ENCODE measurements at regions not wholly inside any gene's neighbourhood (a gene's known extent, or its start where the extent isn't known, plus 50 kb on each side); places are given as distances from the start of the nearest gene placed in this dataset.
"Not testable (repeated sequence)": the region's sequence is repeated elsewhere in the genome, so short reads cannot be mapped to it uniquely, and the experiment has no call there.

DNA sequence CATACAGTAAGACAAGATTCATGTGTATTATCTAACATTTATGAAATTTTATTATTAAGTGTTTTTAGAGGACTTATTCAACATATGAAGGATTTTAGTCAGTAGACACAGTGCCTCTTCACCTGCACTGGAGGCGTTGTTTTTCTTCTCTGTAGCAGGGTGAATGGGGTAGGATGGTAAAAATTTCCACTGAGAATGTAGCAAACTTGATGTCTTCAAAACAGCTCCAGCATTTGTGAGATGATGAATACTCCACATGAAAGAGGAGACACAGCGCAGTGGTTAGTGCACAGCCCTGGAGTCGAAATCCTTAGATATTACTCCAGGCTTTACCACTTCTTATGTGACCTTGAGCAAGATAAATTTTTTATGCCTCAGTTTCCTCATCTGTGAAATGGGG is 110.5 kb upstream of the AHI1 start:
- Histone ChIP-seq H3K4me2 (ENCODE audit: extremely low read depth, insufficient read depth, low read length) (no peak overlapping the region), H3K9ac (ENCODE audit: insufficient read depth, low read length) (no peak overlapping the region), H3K79me2 (ENCODE audit: control insufficient read depth, insufficient read depth, low read length) (no peaks in the 10 kb centered on the region), H3K4me1 (ENCODE audit: control insufficient read depth, extremely low read depth, insufficient read depth, low read length) (no peaks in the 10 kb centered on the region), H3K27ac (ENCODE audit: insufficient read depth, low read length) (no peak overlapping the region), H3K36me3 (ENCODE audit: control insufficient read depth, insufficient read depth, low read length) (no peaks in the 10 kb centered on the region), H3K27me3 (ENCODE audit: control insufficient read depth, insufficient read depth, low read length) (no peaks in the 10 kb centered on the region), H4K20me1 (ENCODE audit: control insufficient read depth, extremely low read depth, insufficient read depth, low read length) (no peaks in the 10 kb centered on the region), H2AFZ (ENCODE audit: low read length) (no peak overlapping the region), H3K9me3 (ENCODE audit: control insufficient read depth, insufficient read depth, low read depth, low read length) (no peaks in the 10 kb centered on the region), H3K4me3 (replicated peaks in 1 of 4; ENCODE audit: control extremely low read depth in 1 of 4, insufficient read depth in 1 of 4, low read depth in 3 of 4, low read length in 4 of 4) (no peak overlapping the region)
- TF ChIP-seq, protein P1, sequence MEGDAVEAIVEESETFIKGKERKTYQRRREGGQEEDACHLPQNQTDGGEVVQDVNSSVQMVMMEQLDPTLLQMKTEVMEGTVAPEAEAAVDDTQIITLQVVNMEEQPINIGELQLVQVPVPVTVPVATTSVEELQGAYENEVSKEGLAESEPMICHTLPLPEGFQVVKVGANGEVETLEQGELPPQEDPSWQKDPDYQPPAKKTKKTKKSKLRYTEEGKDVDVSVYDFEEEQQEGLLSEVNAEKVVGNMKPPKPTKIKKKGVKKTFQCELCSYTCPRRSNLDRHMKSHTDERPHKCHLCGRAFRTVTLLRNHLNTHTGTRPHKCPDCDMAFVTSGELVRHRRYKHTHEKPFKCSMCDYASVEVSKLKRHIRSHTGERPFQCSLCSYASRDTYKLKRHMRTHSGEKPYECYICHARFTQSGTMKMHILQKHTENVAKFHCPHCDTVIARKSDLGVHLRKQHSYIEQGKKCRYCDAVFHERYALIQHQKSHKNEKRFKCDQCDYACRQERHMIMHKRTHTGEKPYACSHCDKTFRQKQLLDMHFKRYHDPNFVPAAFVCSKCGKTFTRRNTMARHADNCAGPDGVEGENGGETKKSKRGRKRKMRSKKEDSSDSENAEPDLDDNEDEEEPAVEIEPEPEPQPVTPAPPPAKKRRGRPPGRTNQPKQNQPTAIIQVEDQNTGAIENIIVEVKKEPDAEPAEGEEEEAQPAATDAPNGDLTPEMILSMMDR (conservative IDR thresholded peaks at IDR 0.05 in 1 of 2, IDR thresholded peaks at IDR 0.05 in 1 of 2; ENCODE audit: low read depth in 1 of 2, low read length in 2 of 2), result no peak
- DNase-seq (ENCODE audit: low read depth in 2 of 2), result no peak

DNA sequence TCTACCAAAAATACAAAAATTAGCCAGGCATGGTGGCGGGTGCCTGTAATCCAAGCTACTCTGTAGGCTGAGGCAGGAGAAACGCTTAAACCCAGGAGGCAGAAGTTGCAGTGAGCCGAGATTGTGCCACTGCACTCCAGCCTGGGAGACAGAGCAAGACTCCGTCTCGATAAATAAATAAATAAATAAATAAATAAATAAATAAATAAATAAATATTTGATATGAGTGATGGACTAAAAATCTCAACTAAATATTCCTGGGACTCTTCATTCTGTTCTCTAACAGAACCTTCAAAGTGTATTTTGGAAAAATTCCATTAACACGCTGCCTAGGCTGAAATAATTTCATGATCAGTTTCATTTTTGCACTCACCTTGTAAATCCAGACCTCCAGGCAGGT is 112.7 kb upstream of the AHI1 start:
- not testable (repeated sequence) for H3K36me3 ChIP-seq (ENCODE audit: control insufficient read depth, insufficient read depth, low read length); H3K27me3 ChIP-seq (ENCODE audit: control insufficient read depth, insufficient read depth, low read length); H3K9ac ChIP-seq (ENCODE audit: insufficient read depth, low read length); H3K9me3 ChIP-seq (ENCODE audit: control insufficient read depth, insufficient read depth, low read depth, low read length); DNase-seq (ENCODE audit: low read depth in 2 of 2); H4K20me1 ChIP-seq (ENCODE audit: control insufficient read depth, extremely low read depth, insufficient read depth, low read length); H3K27ac ChIP-seq (ENCODE audit: insufficient read depth, low read length); H2AFZ ChIP-seq (ENCODE audit: low read length); H3K4me1 ChIP-seq (ENCODE audit: control insufficient read depth, extremely low read depth, insufficient read depth, low read length); H3K4me3 ChIP-seq (replicated peaks in 1 of 4; ENCODE audit: control extremely low read depth in 1 of 4, insufficient read depth in 1 of 4, low read depth in 3 of 4, low read length in 4 of 4); H3K4me2 ChIP-seq (ENCODE audit: extremely low read depth, insufficient read depth, low read length); H3K79me2 ChIP-seq (ENCODE audit: control insufficient read depth, insufficient read depth, low read length)

DNA sequence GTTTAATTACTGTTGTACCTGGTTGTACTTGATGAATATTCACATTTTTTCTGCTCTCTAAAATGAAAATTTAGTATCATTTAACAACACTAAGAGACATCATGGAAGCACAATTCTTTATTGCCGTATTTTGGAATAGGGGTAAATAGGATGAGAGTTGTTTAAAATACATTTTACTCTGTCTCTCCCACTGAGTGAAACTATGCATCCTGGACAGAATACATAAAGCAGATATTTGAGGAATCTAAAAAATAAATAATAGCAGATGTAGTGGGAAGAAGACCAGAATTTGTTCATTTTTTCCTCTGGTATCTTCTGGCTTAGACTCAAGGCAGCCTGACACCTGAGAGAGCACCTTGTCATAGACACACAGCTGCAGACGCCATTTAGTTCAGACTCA is 119.1 kb upstream of the AHI1 start:
- H4K20me1 ChIP-seq (ENCODE audit: control insufficient read depth, extremely low read depth, insufficient read depth, low read length), result no peaks in the 10 kb centered on the region
- H3K36me3 ChIP-seq (ENCODE audit: control insufficient read depth, insufficient read depth, low read length), result no peaks in the 10 kb centered on the region
- H3K27ac ChIP-seq (ENCODE audit: insufficient read depth, low read length), result no peak overlapping the region
- H3K9ac ChIP-seq (ENCODE audit: insufficient read depth, low read length), result no peak overlapping the region
- DNase-seq (ENCODE audit: low read depth in 2 of 2), result no peak
- no peaks in the 10 kb centered on the region for H3K9me3 ChIP-seq (ENCODE audit: control insufficient read depth, insufficient read depth, low read depth, low read length)
- no peaks in the 10 kb centered on the region for H3K79me2 ChIP-seq (ENCODE audit: control insufficient read depth, insufficient read depth, low read length)
- TF ChIP-seq, protein P1 (conservative IDR thresholded peaks at IDR 0.05 in 1 of 2, IDR thresholded peaks at IDR 0.05 in 1 of 2; ENCODE audit: low read depth in 1 of 2, low read length in 2 of 2), result no peak
- TF ChIP-seq EZH2 (IDR thresholded peaks at IDR 0.05; ENCODE audit: low read length, missing control alignments), result no peak
- no peak overlapping the region for H2AFZ ChIP-seq (ENCODE audit: low read length)
- H3K4me1 ChIP-seq (ENCODE audit: control insufficient read depth, extremely low read depth, insufficient read depth, low read length), result no peaks in the 10 kb centered on the region
- no peak overlapping the region for H3K4me2 ChIP-seq (ENCODE audit: extremely low read depth, insufficient read depth, low read length)
- no peaks in the 10 kb centered on the region for H3K27me3 ChIP-seq (ENCODE audit: control insufficient read depth, insufficient read depth, low read length)
- no peak overlapping the region for H3K4me3 ChIP-seq (replicated peaks in 1 of 4; ENCODE audit: control extremely low read depth in 1 of 4, insufficient read depth in 1 of 4, low read depth in 3 of 4, low read length in 4 of 4)

DNA sequence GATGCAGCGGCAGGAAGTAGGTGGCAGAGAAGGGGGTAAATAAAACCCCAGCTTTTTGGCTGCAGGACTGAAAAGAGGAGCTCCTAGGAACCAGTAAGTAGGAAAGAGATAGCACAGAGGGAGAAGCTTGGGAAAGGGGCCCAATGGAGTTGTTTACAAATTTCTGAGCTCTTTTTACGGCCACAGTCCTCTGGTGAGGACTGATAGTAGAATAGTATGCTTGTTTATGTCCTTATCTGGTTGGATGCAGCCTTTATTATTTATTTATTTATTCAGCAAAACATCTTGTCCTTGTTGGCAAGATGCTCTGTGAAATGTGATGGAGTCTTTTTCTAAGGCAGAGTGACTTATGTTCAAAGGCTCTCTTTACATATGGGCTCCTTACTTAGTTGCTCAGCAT is 119.7 kb upstream of the AHI1 start:
- Histone ChIP-seq H4K20me1 (ENCODE audit: control insufficient read depth, extremely low read depth, insufficient read depth, low read length) (no peaks in the 10 kb centered on the region), H2AFZ (ENCODE audit: low read length) (no peak overlapping the region), H3K4me3 (replicated peaks in 1 of 4; ENCODE audit: control extremely low read depth in 1 of 4, insufficient read depth in 1 of 4, low read depth in 3 of 4, low read length in 4 of 4) (no peak overlapping the region), H3K79me2 (ENCODE audit: control insufficient read depth, insufficient read depth, low read length) (no peaks in the 10 kb centered on the region), H3K36me3 (ENCODE audit: control insufficient read depth, insufficient read depth, low read length) (no peaks in the 10 kb centered on the region), H3K9me3 (ENCODE audit: control insufficient read depth, insufficient read depth, low read depth, low read length) (no peaks in the 10 kb centered on the region), H3K27ac (ENCODE audit: insufficient read depth, low read length) (no peak overlapping the region), H3K4me1 (ENCODE audit: control insufficient read depth, extremely low read depth, insufficient read depth, low read length) (no peaks in the 10 kb centered on the region), H3K27me3 (ENCODE audit: control insufficient read depth, insufficient read depth, low read length) (no peaks in the 10 kb centered on the region), H3K4me2 (ENCODE audit: extremely low read depth, insufficient read depth, low read length) (no peak overlapping the region), H3K9ac (ENCODE audit: insufficient read depth, low read length) (no peak overlapping the region)
- no peak for DNase-seq (ENCODE audit: low read depth in 2 of 2)
- TF ChIP-seq, protein P1 (conservative IDR thresholded peaks at IDR 0.05 in 1 of 2, IDR thresholded peaks at IDR 0.05 in 1 of 2; ENCODE audit: low read depth in 1 of 2, low read length in 2 of 2), result no peak
- no peak for TF ChIP-seq EZH2 (IDR thresholded peaks at IDR 0.05; ENCODE audit: low read length, missing control alignments)
